Caco-2 (cell line): ENCODE measurements at regions not wholly inside any gene's neighbourhood (a gene's known extent, or its start where the extent isn't known, plus 50 kb on each side); places are given as distances from the start of the nearest gene placed in this dataset.
"Not testable (repeated sequence)": the region's sequence is repeated elsewhere in the genome, so short reads cannot be mapped to it uniquely, and the experiment has no call there.

Experiments used
- BruUV-seq: library from RNA; stranded (reverse); fragments of 400-500 nt; replicated peaks from 2 replicates; lab custom pipeline; 2021; lab: Mats Ljungman, UMichigan
- CTCF ChIA-PET: fragments of 300-600 bp; sonication (Branson Sonifier 250); formaldehyde crosslinking; loops from one replicate; lab custom pipeline; 2022; ENCODE audit warnings: antibody characterized with exemption; lab: Charles Lee
- POLR2A ChIA-PET: fragments of 300-600 bp; sonication (Branson Sonifier 250); formaldehyde crosslinking; loops from one replicate; lab custom pipeline; 2022; ENCODE audit warnings: antibody characterized with exemption; lab: Charles Lee
- DNase-seq, 2 experiments: peaks; one replicate each; pipeline versions ENCODE4 v3.0.0 to v3.0.0-alpha.2; 2020 to 2022
- H3K27me3 ChIP-seq: replicated peaks from 2 replicates; pipeline ENCODE4 v1.6.0; 2011; ENCODE audit warnings: low read length; ENCODE audit not compliant: control insufficient read depth, insufficient read depth
- H3K36me3 ChIP-seq: 2 replicates; pipeline ENCODE4 v1.5.1; 2011; ENCODE audit warnings: low read length; ENCODE audit not compliant: control insufficient read depth, insufficient read depth
- H3K4me1 ChIP-seq: fragments of 250-450 bp; sonication (Bioruptor Pico); 2 replicates; pipeline ENCODE4 v1.5.1; 2020; ENCODE audit warnings: mild to moderate bottlenecking
- H3K4me3 ChIP-seq: 2 replicates; pipeline ENCODE4 v1.5.1; 2011; ENCODE audit warnings: low read depth, mild to moderate bottlenecking, control low read depth, low read length
- H3K9me3 ChIP-seq: fragments of 250-450 bp; sonication (Bioruptor Pico); 2 replicates; pipeline ENCODE4 v1.5.1; 2020; ENCODE audit warnings: mild to moderate bottlenecking, moderate library complexity
- H3K27ac Mint-ChIP-seq: one replicate; pipeline ENCODE4 v1.8.0; 2022; ENCODE audit warnings: mixed read lengths; ENCODE audit not compliant: unreplicated experiment
- H3K27me3 Mint-ChIP-seq: one replicate; pipeline ENCODE4 v1.8.0; 2022; ENCODE audit warnings: mixed read lengths; ENCODE audit not compliant: insufficient read depth, unreplicated experiment
- H3K36me3 Mint-ChIP-seq: one replicate; pipeline ENCODE4 v1.8.0; 2022; ENCODE audit warnings: mild to moderate bottlenecking, mixed read lengths; ENCODE audit not compliant: insufficient read depth, unreplicated experiment
- H3K4me1 Mint-ChIP-seq: one replicate; pipeline ENCODE4 v1.8.0; 2022; ENCODE audit warnings: low read depth, mixed read lengths; ENCODE audit not compliant: unreplicated experiment
- H3K4me3 Mint-ChIP-seq: one replicate; pipeline ENCODE4 v1.8.0; 2022; ENCODE audit warnings: mild to moderate bottlenecking, moderate library complexity, mixed read lengths; ENCODE audit not compliant: unreplicated experiment
- H3K9me3 Mint-ChIP-seq: one replicate; pipeline ENCODE4 v1.8.0; 2022; ENCODE audit warnings: mixed read lengths; ENCODE audit not compliant: unreplicated experiment
- intact Hi-C: fragments of 100-400 bp; cut with micrococcal nuclease; formaldehyde crosslinking; loops from one replicate; pipeline ENCODE4 v1.10.0; 2022; ENCODE audit not compliant: unreplicated experiment
- TF ChIP-seq, protein P1 (sequence below), 2 experiments: fragments of 200-600 bp in 1 of 2; IDR thresholded peaks; 1 replicate in 1 of 2; 2 replicates in 1 of 2; pipeline versions ENCODE4 v1.5.1 to v1.8.0; 2011 to 2022; ENCODE audit warnings: antibody characterized with exemption in 1 of 2, control low read depth in 1 of 2, inconsistent platforms in 1 of 2, low read depth in 1 of 2, low read length in 1 of 2, mild to moderate bottlenecking in 1 of 2, moderate library complexity in 1 of 2; ENCODE audit not compliant: insufficient read depth in 1 of 2, severe bottlenecking in 1 of 2, unreplicated experiment in 1 of 2

DNA sequence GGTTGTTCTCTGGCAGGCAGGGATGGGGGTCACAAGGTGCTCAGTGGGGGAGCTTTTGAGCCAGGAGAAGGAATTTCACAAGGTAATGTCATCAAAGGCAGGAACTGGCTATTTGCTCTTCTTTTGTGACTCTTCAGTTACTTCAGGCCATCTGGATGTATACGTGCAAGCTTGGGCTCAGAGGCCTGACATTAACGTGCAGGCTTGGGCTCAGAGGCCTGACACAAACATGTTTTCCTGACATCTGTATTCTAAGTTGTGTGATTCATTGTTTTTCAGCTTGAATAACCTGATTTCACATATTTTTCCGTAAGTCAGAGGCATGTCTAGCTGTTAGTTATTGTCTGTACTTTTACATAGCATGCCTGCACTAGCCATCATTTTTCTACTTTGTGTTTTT, 118.2 kb upstream of the FOLH1 start:
- H3K27me3 ChIP-seq, H3K36me3 ChIP-seq, H3K9me3 ChIP-seq, H3K9me3 Mint-ChIP-seq, H3K27me3 Mint-ChIP-seq, H3K4me1 ChIP-seq, DNase-seq, intact Hi-C loops, H3K36me3 Mint-ChIP-seq, H3K4me3 ChIP-seq, CTCF ChIA-PET, H3K27ac Mint-ChIP-seq, H3K4me1 Mint-ChIP-seq, BruUV-seq, H3K4me3 Mint-ChIP-seq, POLR2A ChIA-PET: not testable (repeated sequence)

DNA sequence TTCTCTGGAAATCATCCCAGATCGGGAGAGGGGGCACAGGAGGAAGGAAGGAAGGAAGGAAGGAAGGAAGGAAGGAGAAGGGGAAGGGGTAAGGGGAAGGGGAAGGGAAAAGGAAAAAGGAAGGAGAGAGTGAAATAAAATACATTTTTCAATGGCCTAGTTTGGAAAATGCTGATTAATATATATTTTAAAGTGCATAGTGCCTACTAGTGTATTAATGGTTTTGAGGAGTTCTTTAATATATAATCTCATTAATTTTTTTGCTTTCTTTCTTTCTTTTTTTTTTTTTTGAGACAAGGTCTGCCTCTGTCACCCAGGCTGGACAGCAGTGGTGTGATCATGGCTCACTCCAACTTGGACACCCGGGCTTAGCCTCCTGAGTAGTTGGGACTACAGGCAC, 107.8 kb upstream of the FOLH1 start:
- H3K27me3 ChIP-seq: no peaks in the 10 kb centered on the region
- POLR2A ChIA-PET: no interaction called here

DNA sequence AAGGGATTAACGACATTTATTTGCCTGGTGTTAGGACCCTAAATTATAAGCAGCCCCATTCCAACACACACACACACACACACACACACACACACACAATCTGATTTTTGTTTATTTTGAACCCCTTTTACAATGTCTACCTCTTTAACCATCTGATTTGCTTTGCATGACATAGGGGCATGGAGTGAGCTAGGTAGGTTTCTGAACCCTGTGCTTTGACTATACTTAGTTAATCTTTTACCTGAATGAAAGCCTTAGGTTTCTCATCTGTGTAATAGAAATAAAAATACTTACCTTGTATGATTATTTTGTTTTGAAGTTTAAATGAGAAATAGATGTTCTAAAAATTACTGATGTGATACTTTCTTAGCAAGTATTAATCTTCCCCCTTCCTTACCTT, 94.7 kb upstream of the FOLH1 start:
- DNase-seq: no peak
- Histone ChIP-seq H3K4me1 (no peaks in the 10 kb centered on the region), H3K4me3 (no peak overlapping the region), H3K9me3 (no peaks in the 10 kb centered on the region), H3K36me3 (no peaks in the 10 kb centered on the region), H3K27me3 (no peaks in the 10 kb centered on the region)
- no peaks in the 10 kb centered on the region for H3K36me3 Mint-ChIP-seq
- H3K4me1 Mint-ChIP-seq: no peaks in the 10 kb centered on the region
- ChIA-PET POLR2A (no interaction called here), CTCF (no interaction called here)
- BruUV-seq: no TSS peak
- intact Hi-C loops: no loop called here
- TF ChIP-seq, protein P1, sequence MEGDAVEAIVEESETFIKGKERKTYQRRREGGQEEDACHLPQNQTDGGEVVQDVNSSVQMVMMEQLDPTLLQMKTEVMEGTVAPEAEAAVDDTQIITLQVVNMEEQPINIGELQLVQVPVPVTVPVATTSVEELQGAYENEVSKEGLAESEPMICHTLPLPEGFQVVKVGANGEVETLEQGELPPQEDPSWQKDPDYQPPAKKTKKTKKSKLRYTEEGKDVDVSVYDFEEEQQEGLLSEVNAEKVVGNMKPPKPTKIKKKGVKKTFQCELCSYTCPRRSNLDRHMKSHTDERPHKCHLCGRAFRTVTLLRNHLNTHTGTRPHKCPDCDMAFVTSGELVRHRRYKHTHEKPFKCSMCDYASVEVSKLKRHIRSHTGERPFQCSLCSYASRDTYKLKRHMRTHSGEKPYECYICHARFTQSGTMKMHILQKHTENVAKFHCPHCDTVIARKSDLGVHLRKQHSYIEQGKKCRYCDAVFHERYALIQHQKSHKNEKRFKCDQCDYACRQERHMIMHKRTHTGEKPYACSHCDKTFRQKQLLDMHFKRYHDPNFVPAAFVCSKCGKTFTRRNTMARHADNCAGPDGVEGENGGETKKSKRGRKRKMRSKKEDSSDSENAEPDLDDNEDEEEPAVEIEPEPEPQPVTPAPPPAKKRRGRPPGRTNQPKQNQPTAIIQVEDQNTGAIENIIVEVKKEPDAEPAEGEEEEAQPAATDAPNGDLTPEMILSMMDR (IDR thresholded peaks at IDR 0.05; ENCODE audit: insufficient read depth in 1 of 2, low read depth in 1 of 2, low read length in 1 of 2, severe bottlenecking in 1 of 2, unreplicated experiment in 1 of 2): no peak
- no peak overlapping the region for H3K27ac Mint-ChIP-seq
- no peaks in the 10 kb centered on the region for H3K9me3 Mint-ChIP-seq
- no peak overlapping the region for H3K4me3 Mint-ChIP-seq
- H3K27me3 Mint-ChIP-seq: no peaks in the 10 kb centered on the region

More for the DNA sequence above, 107.8 kb upstream of the FOLH1 start:
- Mint-ChIP-seq H3K27me3 (peaks cover 3% of the 10 kb centered on the region), H3K36me3 (no peaks in the 10 kb centered on the region), H3K4me1 (no peaks in the 10 kb centered on the region), H3K27ac (no peak overlapping the region), H3K4me3 (no peak overlapping the region), H3K9me3 (no peaks in the 10 kb centered on the region)
- no peaks in the 10 kb centered on the region for H3K9me3 ChIP-seq
- no peaks in the 10 kb centered on the region for H3K4me1 ChIP-seq
- H3K36me3 ChIP-seq: no peaks in the 10 kb centered on the region
- intact Hi-C loops: no loop called here
- CTCF ChIA-PET: no interaction called here
- BruUV-seq: no TSS peak
- TF ChIP-seq, protein P1 (IDR thresholded peaks at IDR 0.05; ENCODE audit: insufficient read depth in 1 of 2, low read depth in 1 of 2, low read length in 1 of 2, severe bottlenecking in 1 of 2, unreplicated experiment in 1 of 2): no peak
- H3K4me3 ChIP-seq: no peak overlapping the region
- no peak for DNase-seq

DNA sequence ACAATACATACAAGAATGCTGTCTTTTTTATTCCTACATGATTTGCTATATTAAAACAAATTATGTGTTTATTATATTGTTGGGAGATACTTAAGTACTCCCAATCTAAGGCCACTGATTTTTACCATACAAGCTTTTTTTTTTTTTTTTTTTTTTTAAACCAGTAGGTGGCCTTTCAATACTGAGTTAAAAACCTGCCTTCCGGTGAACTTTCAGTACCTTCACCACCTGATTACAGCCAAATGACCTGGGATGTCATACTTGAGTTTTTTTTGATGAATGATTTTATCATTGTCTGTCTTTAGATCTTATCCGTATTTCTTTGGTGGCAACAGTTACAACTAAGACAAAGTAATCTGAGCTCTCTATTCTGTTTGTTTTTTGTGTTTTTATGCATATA, 94.0 kb upstream of the FOLH1 start:
- intact Hi-C loops: no loop called here
- no TSS peak for BruUV-seq
- H3K27me3 ChIP-seq: no peaks in the 10 kb centered on the region
- DNase-seq: no peak
- H3K4me1 Mint-ChIP-seq: no peaks in the 10 kb centered on the region
- ChIA-PET POLR2A (no interaction called here), CTCF (interaction anchor here (0.6 kb wide), 1 partner anchor 1087 kb away, joined by 4 read pairs; no protein-coding TSS in a partner anchor)
- no peak overlapping the region for H3K27ac Mint-ChIP-seq
- no peaks in the 10 kb centered on the region for H3K36me3 ChIP-seq
- H3K36me3 Mint-ChIP-seq: no peaks in the 10 kb centered on the region
- H3K9me3 Mint-ChIP-seq: no peaks in the 10 kb centered on the region
- no peaks in the 10 kb centered on the region for H3K27me3 Mint-ChIP-seq
- no peak overlapping the region for H3K4me3 ChIP-seq
- no peaks in the 10 kb centered on the region for H3K4me1 ChIP-seq
- TF ChIP-seq, protein P1 (IDR thresholded peaks at IDR 0.05; ENCODE audit: insufficient read depth in 1 of 2, low read depth in 1 of 2, low read length in 1 of 2, severe bottlenecking in 1 of 2, unreplicated experiment in 1 of 2): no peak
- H3K4me3 Mint-ChIP-seq: no peak overlapping the region
- H3K9me3 ChIP-seq: no peaks in the 10 kb centered on the region

DNA sequence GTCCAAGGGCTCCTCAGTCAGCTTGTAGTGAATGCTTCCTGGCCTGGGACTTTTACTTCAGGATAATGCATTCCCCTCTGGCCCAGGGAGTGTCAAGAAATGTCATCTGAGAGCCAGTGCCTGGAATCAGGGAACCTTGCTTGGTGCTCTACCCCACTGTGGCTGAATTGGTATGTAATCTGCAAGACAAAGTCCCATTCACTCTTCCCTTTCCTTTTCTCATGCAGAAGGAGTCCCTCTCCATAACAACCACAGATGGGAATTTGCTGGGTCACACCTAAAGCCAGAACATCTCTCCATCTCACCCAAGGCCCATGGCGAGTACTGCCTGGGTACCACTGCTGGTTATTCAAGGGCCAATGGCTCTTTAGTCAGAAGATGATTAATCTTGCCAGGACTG, 89.6 kb upstream of the FOLH1 start:
- POLR2A ChIA-PET: not testable (repeated sequence)

More for the DNA sequence above, 89.6 kb upstream of the FOLH1 start:
- H3K27me3 ChIP-seq, H3K9me3 Mint-ChIP-seq, DNase-seq, H3K9me3 ChIP-seq, H3K4me3 ChIP-seq, H3K36me3 ChIP-seq, H3K27ac Mint-ChIP-seq, CTCF ChIA-PET, H3K27me3 Mint-ChIP-seq, intact Hi-C loops, H3K36me3 Mint-ChIP-seq, H3K4me1 ChIP-seq, H3K4me1 Mint-ChIP-seq, H3K4me3 Mint-ChIP-seq, BruUV-seq: not testable (repeated sequence)
